GM18498 (cell line): ENCODE measurements at regions not wholly inside any gene's neighbourhood (a gene's known extent, or its start where the extent isn't known, plus 50 kb on each side); places are given as distances from the start of the nearest gene placed in this dataset.
"Not testable (repeated sequence)": the region's sequence is repeated elsewhere in the genome, so short reads cannot be mapped to it uniquely, and the experiment has no call there.

ENCODE experiments used
- ATAC-seq: cut with Tn5 transposase; IDR thresholded peaks from one replicate; pipeline ENCODE4 v1.9.1; 2021; ENCODE audit warnings: mild to moderate bottlenecking, moderate library complexity; ENCODE audit not compliant: unreplicated experiment

- no peak for ATAC-seq
Observed at GRCh38 chr3:110957247-110958025, 114.2 kb upstream of the NECTIN3 start.

- no peak for ATAC-seq
Observed at GRCh38 chr3:110958313-110959147, 113.1 kb upstream of the NECTIN3 start.

DNA sequence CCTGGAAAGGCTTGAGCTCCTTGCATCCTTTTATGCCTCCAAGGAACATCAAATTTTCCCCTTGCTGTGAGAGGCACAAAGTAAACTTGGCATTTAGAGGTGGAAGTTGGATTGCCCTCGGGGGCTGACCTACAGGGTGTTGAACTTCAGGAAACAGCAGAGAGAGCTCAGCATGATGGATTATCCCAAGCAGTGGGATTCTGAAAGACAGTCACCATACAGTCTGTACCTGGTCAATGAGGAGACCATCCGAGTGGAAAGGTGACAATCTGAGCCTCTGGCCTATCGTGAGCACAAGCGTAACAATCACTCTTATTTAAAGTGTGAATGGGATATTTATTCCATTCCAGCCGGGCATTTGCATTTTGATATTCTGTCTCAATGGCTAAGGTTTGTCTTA is 105.6 kb upstream of the NECTIN3 start:
- no peak for ATAC-seq

- no peak for ATAC-seq
Observed at GRCh38 chr3:110966966-110967663, 104.5 kb upstream of the NECTIN3 start.

DNA sequence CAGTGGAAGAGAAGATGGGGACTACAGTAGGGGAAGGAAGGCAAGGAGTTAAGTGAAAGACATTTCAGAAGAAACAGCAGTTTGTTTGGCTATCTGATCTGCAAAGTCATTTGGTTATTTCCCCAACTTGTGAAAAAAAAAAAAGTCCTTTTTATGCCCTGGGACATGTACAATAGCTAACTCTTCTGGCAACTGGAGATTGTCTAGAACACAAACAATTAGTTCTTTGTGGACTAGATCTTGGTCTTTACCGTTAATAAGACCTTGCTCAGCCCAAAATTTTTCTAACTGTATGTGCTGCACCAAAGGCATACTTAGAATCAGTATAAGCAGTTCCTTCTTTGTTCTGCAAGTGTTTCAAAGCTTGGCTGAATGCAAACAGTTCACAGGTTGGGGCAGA is 103.5 kb upstream of the NECTIN3 start:
- no peak for ATAC-seq

DNA sequence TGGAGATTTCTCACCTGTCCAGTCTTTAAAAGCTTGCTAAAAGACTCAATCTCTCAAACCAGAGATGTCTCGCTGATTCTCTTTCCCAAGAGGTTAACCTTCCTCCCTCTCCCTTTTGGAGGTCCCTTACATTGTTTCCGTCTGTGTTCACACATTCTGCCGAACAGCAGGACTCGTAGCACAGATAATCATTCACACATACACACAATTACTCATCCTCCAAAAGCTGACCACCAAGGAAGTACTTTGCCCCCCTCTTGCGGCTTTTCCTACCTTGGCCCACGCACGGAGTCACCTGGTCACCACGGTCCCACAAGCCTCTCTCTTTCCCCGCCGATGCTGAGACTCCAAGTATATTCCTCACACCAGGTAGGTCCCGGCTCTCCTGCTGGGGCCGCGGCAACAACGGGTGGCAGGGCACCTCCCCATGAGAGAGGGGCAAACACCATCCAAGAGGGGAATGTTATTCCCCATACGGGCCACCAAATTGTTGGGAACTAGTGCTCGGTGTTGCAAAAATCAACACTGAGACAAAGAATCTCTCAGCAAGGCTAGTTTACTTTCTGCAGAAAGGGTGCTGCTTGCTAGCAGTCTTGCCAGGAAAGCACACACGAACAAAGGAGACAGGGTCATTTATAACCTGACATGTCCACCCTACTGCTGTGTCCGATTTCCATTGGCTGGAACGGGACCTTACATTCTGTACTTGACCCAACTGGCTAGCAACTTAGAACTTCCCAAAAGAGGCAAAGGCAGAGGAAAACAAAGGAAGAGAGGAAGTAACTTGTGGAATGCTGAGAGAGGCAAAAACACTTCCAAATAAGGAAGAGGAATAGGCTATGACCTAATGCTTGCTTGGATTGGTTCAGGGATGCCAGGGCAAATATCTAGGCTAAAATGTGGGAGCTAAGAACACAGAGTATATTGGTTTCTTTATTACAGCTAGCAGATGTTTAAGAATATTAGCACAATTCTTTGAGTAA is 102.1 kb upstream of the NECTIN3 start:
- ATAC-seq = no peak

DNA sequence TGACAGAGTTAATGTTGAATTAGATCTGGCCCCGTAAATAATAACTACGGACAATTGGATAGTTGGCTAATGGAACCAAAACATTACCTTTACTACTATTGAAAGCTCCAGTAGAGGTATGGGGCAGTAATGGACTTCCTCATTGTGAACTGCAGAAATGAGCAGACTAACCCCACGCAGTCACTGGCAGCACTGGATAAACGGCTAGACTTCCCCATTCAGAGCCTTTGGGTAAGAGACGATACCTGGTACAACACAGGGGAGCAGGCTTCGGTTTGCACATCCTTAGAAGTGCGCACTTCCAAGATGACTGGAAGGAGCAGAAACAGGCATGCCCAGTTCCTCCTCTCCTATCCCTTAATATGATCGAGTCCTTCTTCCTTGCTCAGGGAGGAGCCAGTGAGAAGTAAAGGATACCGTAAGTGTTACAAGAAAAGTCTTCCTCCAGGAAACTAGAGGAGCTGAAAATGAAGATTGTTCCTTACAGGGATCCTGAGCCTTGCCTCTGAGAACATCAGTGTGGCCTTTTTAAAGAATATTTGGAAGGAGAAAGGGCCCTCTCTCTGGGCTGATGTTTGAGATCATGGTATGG is 100.5 kb upstream of the NECTIN3 start:
- ATAC-seq = no peak

GRCh38 chr3:110973263-110973895 is 98.2 kb upstream of the NECTIN3 start:
- no peak for ATAC-seq

DNA sequence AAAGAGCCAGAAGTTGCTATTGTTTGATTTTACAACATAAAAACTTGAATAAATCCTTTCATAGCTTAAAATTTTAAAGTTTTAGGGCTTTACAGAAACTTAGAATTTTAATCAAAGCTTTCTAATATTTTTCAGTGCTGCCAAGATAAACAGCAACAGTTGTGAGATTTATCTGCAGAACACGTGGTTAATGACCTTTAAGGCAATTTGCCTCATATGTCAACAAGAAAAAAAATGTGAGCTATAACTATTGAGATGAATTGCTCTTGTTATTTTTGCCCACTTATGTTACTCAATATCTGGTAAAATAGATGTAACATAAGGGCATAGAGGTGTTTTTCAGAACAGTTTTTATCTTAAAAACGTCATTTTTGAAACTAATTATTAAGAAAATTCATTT is 96.7 kb upstream of the NECTIN3 start:
- no peak for ATAC-seq

GRCh38 chr3:110984456-110985250 is 87.0 kb upstream of the NECTIN3 start:
- ATAC-seq = no peak

GRCh38 chr3:110989446-110989845 is 82.2 kb upstream of the NECTIN3 start:
- ATAC-seq = no peak

DNA sequence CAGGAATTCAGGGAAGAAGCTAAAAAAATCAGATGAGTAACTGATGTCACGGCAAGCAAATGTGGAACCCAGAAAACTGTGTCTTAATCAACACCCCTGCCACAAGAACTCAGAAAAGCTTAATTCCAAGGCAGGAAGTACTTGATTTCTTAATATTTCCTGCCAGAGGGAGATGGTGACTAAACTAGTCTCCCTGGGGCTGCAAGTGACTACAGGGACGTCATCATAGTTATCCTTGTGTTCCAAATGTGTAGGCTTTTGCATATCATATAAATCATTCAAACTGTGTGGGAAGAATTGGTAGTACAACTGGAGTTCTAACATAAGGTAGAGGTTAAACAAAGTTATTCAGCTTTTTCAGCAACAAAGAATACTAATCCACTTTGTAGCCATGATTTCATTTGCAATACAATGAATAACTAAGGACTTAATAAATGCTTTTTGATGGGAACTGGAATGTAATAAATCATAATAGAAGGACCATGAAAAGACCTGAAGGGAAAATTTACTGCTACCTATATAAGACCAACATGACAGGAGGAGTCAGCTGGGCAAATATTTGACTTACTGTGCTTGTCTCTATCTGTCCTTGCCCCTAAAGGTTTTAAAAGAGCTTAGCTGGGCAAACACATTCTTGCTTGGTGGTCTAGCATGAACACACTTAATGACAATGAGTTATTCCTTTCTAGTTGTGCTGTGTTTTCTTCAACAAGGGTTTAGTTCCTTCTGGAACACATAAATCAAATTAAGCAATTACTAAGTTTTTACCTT is 76.0 kb upstream of the NECTIN3 start:
- no peak for ATAC-seq

GRCh38 chr3:110998766-110999165 is 72.8 kb upstream of the NECTIN3 start:
- ATAC-seq = not testable (repeated sequence)

GRCh38 chr3:111006485-111006884 is 65.1 kb upstream of the NECTIN3 start:
- ATAC-seq = not testable (repeated sequence)

DNA sequence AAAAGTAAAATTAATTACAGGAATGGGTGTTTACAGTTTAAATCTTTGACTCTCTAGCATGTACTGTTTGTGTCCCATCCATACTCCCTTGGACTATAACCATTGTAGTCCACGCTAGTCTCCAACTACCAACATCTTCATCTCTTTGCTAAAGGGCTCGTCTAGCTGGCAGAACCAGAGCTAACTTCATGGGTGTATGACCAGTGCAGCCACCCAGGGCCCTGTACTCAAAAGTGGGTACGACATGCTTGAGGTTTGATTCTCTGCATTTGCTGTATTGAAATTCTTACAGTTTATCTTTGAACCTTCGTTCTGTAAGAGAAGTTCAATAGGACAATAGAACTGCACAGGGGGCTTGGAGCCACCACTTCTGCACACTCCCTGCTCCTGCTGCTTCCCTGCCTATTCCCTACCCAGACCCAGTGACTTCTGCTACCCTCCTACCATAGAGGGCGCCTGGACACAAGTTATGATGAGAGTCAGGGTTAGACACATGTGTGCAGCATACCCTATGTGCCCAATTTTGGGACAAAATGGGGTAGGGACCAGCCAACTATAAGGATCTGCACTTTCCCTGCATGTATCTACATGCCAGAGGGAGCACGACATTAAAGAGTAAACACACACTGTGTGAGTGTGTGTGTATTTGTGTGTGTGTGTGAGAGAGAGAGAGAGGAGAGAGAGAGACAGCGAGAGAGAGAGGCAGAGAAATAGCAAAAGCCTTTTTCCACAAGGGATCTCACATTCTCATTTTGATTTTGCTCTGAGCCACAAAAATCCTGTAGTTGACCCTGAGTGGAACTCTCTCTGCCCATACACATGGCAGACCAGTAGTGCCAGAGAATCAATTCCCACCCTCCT is 59.0 kb upstream of the NECTIN3 start:
- no peak for ATAC-seq
